Testis (tissue), 2 donors: ENCODE measurements at regions not wholly inside any gene's neighbourhood (a gene's known extent, or its start where the extent isn't known, plus 50 kb on each side); places are given as distances from the start of the nearest gene placed in this dataset.

Experiments
- DNase-seq: peaks from one replicate; pipeline ENCODE4 v3.0.0-alpha.2; 2019
- H3K27ac ChIP-seq, 2 donors: fragments of 200-600 bp; sonication (generic); one replicate each; pipeline ENCODE4 v1.5.1; 2019
- H3K27me3 ChIP-seq: fragments of 200-600 bp; sonication (generic); one replicate; pipeline ENCODE4 v1.5.1; 2019
- H3K36me3 ChIP-seq: fragments of 200-600 bp; sonication (generic); one replicate; pipeline ENCODE4 v1.5.1; 2017; ENCODE audit warnings: low read depth; ENCODE audit errors: missing control alignments
- H3K4me1 ChIP-seq: fragments of 200-600 bp; sonication (generic); one replicate; pipeline ENCODE4 v1.5.1; 2019
- H3K4me3 ChIP-seq, 2 donors: fragments of 200-600 bp; sonication (generic); one replicate each; pipeline ENCODE4 v1.5.1; 2017 to 2019
- H3K9me3 ChIP-seq: fragments of 200-600 bp; sonication (generic); one replicate; pipeline ENCODE4 v1.5.1; 2017
- POLR2A ChIP-seq: fragments of 450-650 bp; IDR thresholded peaks from one replicate; pipeline ENCODE4 v1.6.1; 2017; ENCODE audit warnings: antibody characterized with exemption, mild to moderate bottlenecking, moderate library complexity
- WGBS, 2 donors: methylation state at CpG; one replicate each; pipeline ENCODE4 v1.1.5; 2018; 5-methylcytosine and 5-hydroxymethylcytosine counted together
- intact Hi-C: fragments of 100-400 bp; cut with DNase I; formaldehyde crosslinking; loops from one replicate; pipeline ENCODE4 v1.15.1; 2023; ENCODE audit warnings: low total_unique reads
- TF ChIP-seq, protein P1 (sequence below), 3 experiments: fragments of 450-650 bp in 2 of 3; fragments of 200-600 bp in 1 of 3; sonication (generic) in 1 of 3; IDR thresholded peaks; one replicate each; pipeline ENCODE4 v1.5.1; 2016 to 2019; ENCODE audit warnings: antibody characterized with exemption in 3 of 3, mild to moderate bottlenecking in 2 of 3, moderate library complexity in 1 of 3

DNA sequence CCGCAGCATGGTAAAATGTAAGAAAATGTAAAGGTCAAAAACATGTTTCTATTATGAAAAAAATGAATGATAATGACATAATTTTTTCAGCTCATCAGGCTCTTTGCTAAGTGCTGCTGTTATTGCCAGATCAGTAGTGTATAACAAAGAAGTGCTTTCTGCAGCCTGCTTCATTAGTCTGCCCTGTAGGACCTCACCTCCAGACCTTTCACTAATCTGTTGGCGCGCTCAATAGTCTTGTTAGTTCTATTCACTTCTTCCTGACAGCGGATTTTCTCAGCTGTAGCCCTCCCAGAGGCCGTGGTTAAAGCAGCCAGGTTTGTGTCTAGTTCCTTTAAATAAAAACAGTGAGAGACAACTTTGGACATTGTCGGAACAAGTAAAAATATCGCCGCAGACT is 97.7 kb downstream of the CDCA7 start:
- H3K4me3 ChIP-seq = no peak overlapping the region
- H3K27me3 ChIP-seq = no peaks in the 10 kb centered on the region
- TF ChIP-seq, protein P1, sequence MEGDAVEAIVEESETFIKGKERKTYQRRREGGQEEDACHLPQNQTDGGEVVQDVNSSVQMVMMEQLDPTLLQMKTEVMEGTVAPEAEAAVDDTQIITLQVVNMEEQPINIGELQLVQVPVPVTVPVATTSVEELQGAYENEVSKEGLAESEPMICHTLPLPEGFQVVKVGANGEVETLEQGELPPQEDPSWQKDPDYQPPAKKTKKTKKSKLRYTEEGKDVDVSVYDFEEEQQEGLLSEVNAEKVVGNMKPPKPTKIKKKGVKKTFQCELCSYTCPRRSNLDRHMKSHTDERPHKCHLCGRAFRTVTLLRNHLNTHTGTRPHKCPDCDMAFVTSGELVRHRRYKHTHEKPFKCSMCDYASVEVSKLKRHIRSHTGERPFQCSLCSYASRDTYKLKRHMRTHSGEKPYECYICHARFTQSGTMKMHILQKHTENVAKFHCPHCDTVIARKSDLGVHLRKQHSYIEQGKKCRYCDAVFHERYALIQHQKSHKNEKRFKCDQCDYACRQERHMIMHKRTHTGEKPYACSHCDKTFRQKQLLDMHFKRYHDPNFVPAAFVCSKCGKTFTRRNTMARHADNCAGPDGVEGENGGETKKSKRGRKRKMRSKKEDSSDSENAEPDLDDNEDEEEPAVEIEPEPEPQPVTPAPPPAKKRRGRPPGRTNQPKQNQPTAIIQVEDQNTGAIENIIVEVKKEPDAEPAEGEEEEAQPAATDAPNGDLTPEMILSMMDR (IDR thresholded peaks at IDR 0.05) = no peak
- no peak for TF ChIP-seq POLR2A
- H3K36me3 ChIP-seq = no peaks in the 10 kb centered on the region
- DNase-seq = no peak
- H3K9me3 ChIP-seq = no peaks in the 10 kb centered on the region
- intact Hi-C loops = no loop called here
- H3K27ac ChIP-seq = no peak overlapping the region
- WGBS, 2 donors = 83 to 87% methylated on average over 8 of the region's 8 CpGs
- no peaks in the 10 kb centered on the region for H3K4me1 ChIP-seq

DNA sequence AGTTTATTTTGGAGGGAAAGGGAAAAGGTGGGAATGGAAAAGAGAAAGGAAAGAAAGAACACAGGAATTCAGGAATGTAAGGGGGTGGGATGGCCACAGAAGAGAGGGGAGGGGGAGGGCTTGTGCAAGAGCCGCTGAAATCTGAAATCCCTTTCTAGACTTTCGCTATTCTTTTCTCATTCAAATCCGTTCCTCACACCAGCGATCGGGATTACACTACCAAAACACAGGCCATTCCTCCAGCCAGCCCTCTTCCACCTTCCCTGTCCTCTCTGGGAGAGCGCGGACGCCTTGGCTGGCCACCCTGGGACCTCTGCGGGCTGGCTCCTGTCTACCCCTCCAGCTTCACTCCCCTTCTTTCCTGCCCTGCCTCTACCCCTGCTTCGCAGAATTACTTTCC is 102.3 kb downstream of the CDCA7 start:
- Histone ChIP-seq H3K36me3 (no peaks in the 10 kb centered on the region), H3K9me3 (no peaks in the 10 kb centered on the region), H3K27ac (no peak overlapping the region), H3K27me3 (no peaks in the 10 kb centered on the region), H3K4me1 (no peaks in the 10 kb centered on the region), H3K4me3 (no peak overlapping the region)
- 72 to 80% methylated on average over 10 of the region's 10 CpGs for WGBS, 2 donors
- DNase-seq = no peak
- intact Hi-C loops = no loop called here
- no peak for TF ChIP-seq POLR2A
- TF ChIP-seq, protein P1 (IDR thresholded peaks at IDR 0.05) = no peak

DNA sequence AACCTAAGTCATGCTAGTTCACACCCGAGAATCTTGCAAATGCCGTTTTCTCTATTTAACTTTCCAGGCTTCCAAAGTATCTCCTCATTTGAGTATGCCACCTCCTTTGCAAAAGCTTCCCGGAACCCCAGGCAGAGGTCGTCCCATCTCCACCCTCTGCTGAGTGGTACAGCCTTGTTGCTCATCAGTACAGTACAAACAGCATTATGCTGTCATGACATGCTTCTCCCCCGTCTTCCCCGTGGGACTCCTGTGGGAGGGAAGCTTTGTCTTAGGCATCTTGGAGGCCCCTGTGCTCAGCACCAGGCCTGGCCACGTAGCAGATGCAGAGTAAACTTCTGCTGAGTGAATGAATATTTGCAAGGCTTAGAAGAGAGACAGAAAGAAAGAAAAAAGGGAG is 102.7 kb downstream of the CDCA7 start:
- Histone ChIP-seq H3K27me3 (no peaks in the 10 kb centered on the region), H3K9me3 (no peaks in the 10 kb centered on the region), H3K36me3 (no peaks in the 10 kb centered on the region), H3K27ac (no peak overlapping the region), H3K4me1 (no peaks in the 10 kb centered on the region), H3K4me3 (no peak overlapping the region)
- TF ChIP-seq, protein P1 (IDR thresholded peaks at IDR 0.05) = no peak
- TF ChIP-seq POLR2A = no peak
- 66 to 70% methylated on average over 7 of the region's 7 CpGs for WGBS, 2 donors
- DNase-seq = no peak
- intact Hi-C loops = no loop called here

DNA sequence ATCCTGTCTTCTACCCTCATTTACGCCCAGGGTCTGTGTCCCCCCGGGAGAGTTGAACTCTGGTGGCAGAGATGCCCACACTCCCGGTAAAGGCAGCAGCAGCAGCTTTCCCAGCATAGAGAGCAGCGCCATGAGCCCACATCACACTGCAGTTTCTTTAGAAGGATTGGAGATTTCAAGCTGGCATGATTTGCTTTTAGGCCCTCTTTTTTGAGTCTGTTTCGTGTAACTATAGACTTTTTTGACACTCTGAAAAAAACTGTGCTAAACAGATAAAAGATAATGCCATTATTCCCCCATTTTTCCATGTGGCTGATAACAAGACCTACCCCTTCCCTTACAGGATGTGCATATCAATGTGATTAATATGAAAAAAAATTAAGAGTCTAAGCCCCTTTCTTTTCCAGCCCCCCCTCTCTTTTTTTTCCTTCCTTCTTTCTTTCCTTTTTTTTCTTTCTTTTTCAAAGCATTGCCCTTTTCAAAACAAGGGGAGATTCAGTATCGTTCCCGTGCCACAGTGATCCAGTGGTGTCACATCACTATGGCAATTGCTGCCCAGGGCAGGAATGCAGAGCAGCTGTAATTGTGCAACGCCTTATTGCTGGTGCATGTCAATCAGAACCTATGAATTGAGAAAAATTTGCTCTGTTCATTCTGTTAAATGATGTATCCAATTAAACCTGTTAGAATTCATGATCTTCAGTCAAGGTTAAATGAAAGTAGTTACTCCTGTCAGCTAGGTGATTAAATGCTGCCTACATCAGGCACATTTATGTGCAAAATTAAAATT is 104.5 kb downstream of the CDCA7 start:
- Histone ChIP-seq H3K27me3 (no peaks in the 10 kb centered on the region), H3K9me3 (no peaks in the 10 kb centered on the region), H3K27ac (no peak overlapping the region), H3K36me3 (no peaks in the 10 kb centered on the region), H3K4me3 (no peak overlapping the region), H3K4me1 (no peaks in the 10 kb centered on the region)
- intact Hi-C loops = no loop called here
- TF ChIP-seq, protein P1 (IDR thresholded peaks at IDR 0.05) = no peak
- TF ChIP-seq POLR2A = no peak
- no peak for DNase-seq
- 82 to 85% methylated on average over 8 of the region's 8 CpGs for WGBS, 2 donors
